ENCODE measurements at regions not wholly inside any gene's neighbourhood (a gene's known extent, or its start where the extent isn't known, plus 50 kb on each side); places are given as distances from the start of the nearest gene placed in this dataset.

- TF ChIP-seq PHF8 (CRISPR knock-in tag; IDR thresholded peaks at IDR 0.05), result no peak
- TF ChIP-seq, protein P1, sequence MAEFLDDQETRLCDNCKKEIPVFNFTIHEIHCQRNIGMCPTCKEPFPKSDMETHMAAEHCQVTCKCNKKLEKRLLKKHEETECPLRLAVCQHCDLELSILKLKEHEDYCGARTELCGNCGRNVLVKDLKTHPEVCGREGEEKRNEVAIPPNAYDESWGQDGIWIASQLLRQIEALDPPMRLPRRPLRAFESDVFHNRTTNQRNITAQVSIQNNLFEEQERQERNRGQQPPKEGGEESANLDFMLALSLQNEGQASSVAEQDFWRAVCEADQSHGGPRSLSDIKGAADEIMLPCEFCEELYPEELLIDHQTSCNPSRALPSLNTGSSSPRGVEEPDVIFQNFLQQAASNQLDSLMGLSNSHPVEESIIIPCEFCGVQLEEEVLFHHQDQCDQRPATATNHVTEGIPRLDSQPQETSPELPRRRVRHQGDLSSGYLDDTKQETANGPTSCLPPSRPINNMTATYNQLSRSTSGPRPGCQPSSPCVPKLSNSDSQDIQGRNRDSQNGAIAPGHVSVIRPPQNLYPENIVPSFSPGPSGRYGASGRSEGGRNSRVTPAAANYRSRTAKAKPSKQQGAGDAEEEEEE (CRISPR knock-in tag; IDR thresholded peaks at IDR 0.05; ENCODE audit: borderline replicate concordance), result no peak
- no peak for TF ChIP-seq RFX1 (IDR thresholded peaks at IDR 0.05)
- TF ChIP-seq PTBP1 (IDR thresholded peaks at IDR 0.05; ENCODE audit: low read depth, low read length, poor library complexity, severe bottlenecking), result no peak
- no peak for TF ChIP-seq ZHX2 (IDR thresholded peaks at IDR 0.05; ENCODE audit: low read depth)
- no peak for TF ChIP-seq ZHX2 (CRISPR knock-in tag; IDR thresholded peaks at IDR 0.05; ENCODE audit: borderline replicate concordance)
- TF ChIP-seq SMC3 (IDR thresholded peaks at IDR 0.05; ENCODE audit: low read length), result peak; percentile 11; the same call in 1 of the 2 replicates
- no peak for TF ChIP-seq ZNF746 (CRISPR knock-in tag; IDR thresholded peaks at IDR 0.05)
- TF ChIP-seq ZNF547 (CRISPR knock-in tag; IDR thresholded peaks at IDR 0.05), result peak; percentile 68; the same call in 1 of the 2 replicates
- TF ChIP-seq ZNF430 (CRISPR knock-in tag; IDR thresholded peaks at IDR 0.05), result no peak
- TF ChIP-seq TRIM24 (CRISPR knock-in tag; IDR thresholded peaks at IDR 0.05), result no peak
- TF ChIP-seq ZNF343 (CRISPR knock-in tag; IDR thresholded peaks at IDR 0.05), result no peak
- no peak for TF ChIP-seq RORA (CRISPR knock-in tag; IDR thresholded peaks at IDR 0.05)
- no peak for TF ChIP-seq ISX (CRISPR knock-in tag; conservative IDR thresholded peaks at IDR 0.05)
- TF ChIP-seq, protein P2, sequence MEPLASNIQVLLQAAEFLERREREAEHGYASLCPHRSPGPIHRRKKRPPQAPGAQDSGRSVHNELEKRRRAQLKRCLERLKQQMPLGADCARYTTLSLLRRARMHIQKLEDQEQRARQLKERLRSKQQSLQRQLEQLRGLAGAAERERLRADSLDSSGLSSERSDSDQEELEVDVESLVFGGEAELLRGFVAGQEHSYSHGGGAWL (CRISPR knock-in tag; IDR thresholded peaks at IDR 0.05), result no peak
- no peak for TF ChIP-seq SP4 (CRISPR knock-in tag; IDR thresholded peaks at IDR 0.05)
- TF ChIP-seq ADNP (CRISPR knock-in tag; IDR thresholded peaks at IDR 0.05), result no peak
- no peak for TF ChIP-seq ZNF597 (CRISPR knock-in tag; IDR thresholded peaks at IDR 0.05)
- TF ChIP-seq NR2F2 (IDR thresholded peaks at IDR 0.05; ENCODE audit: borderline replicate concordance, low read depth), result no peak
- no peak for TF ChIP-seq ZNF678 (CRISPR knock-in tag; IDR thresholded peaks at IDR 0.05)
- no peak for TF ChIP-seq PAX8 (CRISPR knock-in tag; IDR thresholded peaks at IDR 0.05; ENCODE audit: borderline replicate concordance)
- no peak for TF ChIP-seq ZNF451 (CRISPR knock-in tag; IDR thresholded peaks at IDR 0.05)
- TF ChIP-seq KMT2A (CRISPR knock-in tag; IDR thresholded peaks at IDR 0.05), result no peak
Measured at GRCh38 chr6:167735951-167736288, 90.8 kb upstream of the AFDN start (continued).
